GM12874 (cell line): ENCODE measurements at regions not wholly inside any gene's neighbourhood (a gene's known extent, or its start where the extent isn't known, plus 50 kb on each side); places are given as distances from the start of the nearest gene placed in this dataset.

ENCODE experiments used
- CTCF ChIP-seq: IDR thresholded peaks from 2 replicates; pipeline ENCODE4 v1.5.1; 2011; ENCODE audit warnings: low read depth, mild to moderate bottlenecking, control low read depth, low read length, moderate library complexity; ENCODE audit not compliant: insufficient read depth

- no peak for TF ChIP-seq CTCF
Measured at GRCh38 chr14:55734731-55735130, 154.7 kb downstream of the KTN1 start.

DNA sequence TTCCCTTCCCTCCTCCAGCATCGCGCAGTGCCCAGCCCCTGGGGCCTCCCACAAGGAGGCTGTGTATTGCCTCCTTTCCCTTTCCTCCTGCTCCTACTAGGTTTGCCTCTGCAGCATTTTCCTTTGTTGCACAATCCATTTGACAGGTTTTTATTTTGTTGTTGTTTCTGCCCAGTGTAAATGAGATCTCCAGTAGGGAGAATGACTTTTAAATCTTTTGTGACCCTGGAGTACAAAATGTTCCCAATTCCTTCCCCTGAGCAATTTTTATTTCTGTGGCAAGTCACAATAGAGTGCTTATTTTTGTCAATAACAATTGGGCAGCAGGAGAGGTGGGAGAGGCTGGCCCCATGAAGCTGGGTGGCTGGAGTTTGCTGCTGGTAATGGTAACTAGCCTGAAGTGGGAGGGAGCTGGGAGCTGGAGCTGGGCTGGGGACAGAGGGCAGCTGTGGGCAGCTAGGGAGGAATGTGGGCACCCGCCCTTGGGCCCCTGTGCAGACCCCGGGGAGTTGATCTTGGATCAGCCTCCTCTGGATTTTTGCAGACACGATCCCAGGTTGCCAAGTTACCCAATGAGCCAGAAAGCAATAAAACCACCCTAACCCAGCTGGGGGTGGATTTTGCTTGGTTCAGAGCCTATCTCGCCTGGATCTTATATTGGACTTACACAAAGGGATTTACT, 160.1 kb downstream of the KTN1 start:
- TF ChIP-seq CTCF, result no peak

DNA sequence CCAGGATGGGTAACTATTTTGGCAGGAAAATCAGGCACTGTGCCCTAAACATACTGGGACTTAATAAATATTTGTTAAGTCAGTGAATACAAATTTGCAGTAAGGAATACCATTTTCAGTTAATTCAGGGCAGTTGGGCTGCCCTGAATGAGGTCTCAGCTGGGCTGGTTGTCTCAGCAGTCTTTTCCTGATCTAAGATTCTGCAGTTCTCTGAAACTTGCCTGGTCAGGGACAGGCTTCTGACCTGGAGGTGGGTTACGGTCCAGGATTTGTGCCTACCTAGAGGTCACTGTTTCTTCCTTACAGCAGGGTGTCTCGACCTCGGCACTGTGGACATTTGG, 160.6 kb downstream of the KTN1 start:
- no peak for TF ChIP-seq CTCF

DNA sequence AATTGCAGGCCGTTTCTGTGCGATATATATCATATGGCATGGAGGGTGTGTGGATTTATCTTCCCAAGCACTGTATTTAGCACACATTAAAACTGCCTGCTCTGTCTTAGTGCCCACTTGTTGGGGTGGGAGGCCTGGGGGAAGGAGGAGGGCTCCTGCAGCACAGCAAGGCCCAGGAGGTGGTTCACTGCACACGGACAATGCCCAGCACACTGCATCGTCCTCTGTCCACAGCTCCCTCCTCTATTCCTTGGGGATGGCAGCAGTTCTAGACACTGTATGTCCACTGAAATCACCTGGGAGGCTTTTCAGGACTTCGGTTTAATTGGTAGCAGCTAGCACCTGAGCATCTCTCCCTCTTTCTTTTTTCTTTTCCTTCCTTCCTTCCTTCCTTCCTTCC, 161.2 kb downstream of the KTN1 start:
- TF ChIP-seq CTCF, result no peak

DNA sequence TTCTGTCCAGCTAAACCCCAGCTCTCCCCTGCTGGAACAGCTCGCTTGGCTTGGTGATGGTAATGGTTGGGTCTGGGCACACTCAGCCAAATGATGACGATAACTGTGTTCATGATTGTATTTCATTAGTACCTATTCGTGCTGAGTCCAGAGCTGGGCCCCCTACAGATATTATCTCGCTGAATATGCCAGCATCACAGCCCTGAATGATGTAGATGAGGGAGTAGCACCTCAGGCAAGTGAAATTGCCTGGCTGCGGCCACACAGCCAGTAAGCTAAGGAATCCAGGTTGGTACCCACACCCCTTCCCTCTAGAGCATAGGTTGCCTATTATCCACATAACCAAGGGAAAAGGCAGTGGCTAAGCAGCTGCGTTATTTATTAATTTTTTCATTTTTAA, 163.5 kb downstream of the KTN1 start:
- TF ChIP-seq CTCF, result no peak

GRCh38 chr14:55744321-55744720, 164.3 kb downstream of the KTN1 start:
- TF ChIP-seq CTCF, result no peak

DNA sequence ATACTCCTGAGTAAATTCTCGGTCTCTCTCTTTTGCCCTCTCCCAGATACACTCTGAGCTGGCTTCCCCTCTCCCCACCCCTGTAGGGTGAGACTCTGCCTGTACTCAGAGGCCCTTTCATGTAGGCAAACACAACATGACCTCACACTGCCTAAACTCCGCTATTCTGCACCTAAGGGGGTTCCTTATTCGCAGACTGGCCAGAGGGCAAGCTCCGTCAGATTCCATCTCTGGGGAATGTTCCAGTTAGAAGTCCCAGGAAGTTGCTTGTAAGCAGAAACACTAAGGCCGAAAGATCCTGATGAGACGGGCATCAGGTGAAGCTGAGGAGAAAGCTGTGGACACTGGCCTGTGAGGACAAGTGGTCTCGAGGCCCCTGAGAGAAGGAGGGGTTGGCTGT, 165.9 kb downstream of the KTN1 start:
- TF ChIP-seq CTCF, result no peak
